Loucy (cell line): ENCODE measurements at regions not wholly inside any gene's neighbourhood (a gene's known extent, or its start where the extent isn't known, plus 50 kb on each side); places are given as distances from the start of the nearest gene placed in this dataset.

ENCODE experiments used
- H2AFZ ChIP-seq: fragments of 200-600 bp; sonication (generic); 2 replicates; pipeline ENCODE4 v1.6.0; 2016; ENCODE audit warnings: antibody characterized with exemption, mild to moderate bottlenecking, low read length, moderate library complexity
- H3F3A ChIP-seq: fragments of 200-600 bp; 2 replicates; pipeline ENCODE4 v1.6.0; 2016; ENCODE audit warnings: antibody characterized with exemption, low read depth, mild to moderate bottlenecking
- H3K27me3 ChIP-seq: fragments of 200-600 bp; sonication (generic); 2 replicates; pipeline ENCODE4 v1.6.1; 2014; ENCODE audit warnings: low read length, mild to moderate bottlenecking; ENCODE audit not compliant: insufficient read depth, poor library complexity, severe bottlenecking
- H3K36me3 ChIP-seq: fragments of 200-600 bp; sonication (generic); 2 replicates; pipeline ENCODE4 v1.6.1; 2016; ENCODE audit warnings: low read length; ENCODE audit not compliant: insufficient read depth
- H3K4me1 ChIP-seq: fragments of 200-600 bp; sonication (generic); 2 replicates; pipeline ENCODE4 v1.5.1; 2014; ENCODE audit warnings: low read length, mild to moderate bottlenecking; ENCODE audit not compliant: insufficient read depth, poor library complexity, severe bottlenecking
- H3K4me2 ChIP-seq: fragments of 200-600 bp; sonication (generic); 2 replicates; pipeline ENCODE4 v1.6.0; 2014; ENCODE audit warnings: antibody characterized with exemption, low read length, low read depth, mild to moderate bottlenecking; ENCODE audit not compliant: poor library complexity, severe bottlenecking
- H3K4me3 ChIP-seq: fragments of 200-600 bp; sonication (generic); 2 replicates; pipeline ENCODE4 v1.5.1; 2014; ENCODE audit warnings: low read length, mild to moderate bottlenecking, mixed read lengths; ENCODE audit not compliant: poor library complexity, severe bottlenecking
- H3K79me2 ChIP-seq: fragments of 200-600 bp; sonication (generic); 2 replicates; pipeline ENCODE4 v1.6.1; 2014; ENCODE audit warnings: low read length; ENCODE audit not compliant: insufficient read depth
- H3K9ac ChIP-seq: fragments of 200-600 bp; sonication (generic); 2 replicates; pipeline ENCODE4 v1.6.0; 2014; ENCODE audit warnings: mild to moderate bottlenecking, low read depth, low read length, moderate library complexity; ENCODE audit not compliant: poor library complexity, severe bottlenecking
- H3K9me2 ChIP-seq: fragments of 200-600 bp; sonication (generic); replicated peaks from 2 replicates; pipeline ENCODE4 v1.6.1; 2016; ENCODE audit warnings: low read depth, low read length, mixed read lengths
- H3K9me3 ChIP-seq: fragments of 200-600 bp; sonication (generic); 2 replicates; pipeline ENCODE4 v1.6.1; 2014; ENCODE audit warnings: mild to moderate bottlenecking, antibody characterized with exemption, low read length, low read depth; ENCODE audit not compliant: insufficient read depth
- H4K20me1 ChIP-seq: fragments of 200-600 bp; sonication (generic); 2 replicates; pipeline ENCODE4 v1.6.0; 2014; ENCODE audit warnings: antibody characterized with exemption, low read length, mild to moderate bottlenecking; ENCODE audit not compliant: insufficient read depth, poor library complexity, severe bottlenecking
- CTCF ChIP-seq: fragments of 200-600 bp; sonication (generic); conservative IDR thresholded peaks from 2 replicates; pipeline ENCODE4 v1.5.1; 2014; ENCODE audit warnings: mild to moderate bottlenecking, antibody characterized with exemption, low read length
- EZH2phosphoT487 ChIP-seq: fragments of 200-600 bp; IDR thresholded peaks from 2 replicates; pipeline ENCODE4 v1.6.1; 2018; ENCODE audit warnings: antibody characterized with exemption, mild to moderate bottlenecking, moderate library complexity, borderline replicate concordance

- Histone ChIP-seq H3K79me2 (no peaks in the 10 kb centered on the region), H3K4me2 (no peak overlapping the region), H3K4me3 (no peak overlapping the region), H3K9me3 (no peaks in the 10 kb centered on the region), H4K20me1 (no peaks in the 10 kb centered on the region), H3F3A (no peaks in the 10 kb centered on the region), H3K4me1 (no peaks in the 10 kb centered on the region), H2AFZ (no peak overlapping the region), H3K9me2 (no peaks in the 10 kb centered on the region), H3K9ac (no peak overlapping the region), H3K27me3 (no peaks in the 10 kb centered on the region), H3K36me3 (no peaks in the 10 kb centered on the region)
- TF ChIP-seq EZH2phosphoT487 (no peak), CTCF (no peak)
These were observed 800.1 kb upstream of the PCDH9 start for GRCh38 chr13:68030152-68030809.

- TF ChIP-seq EZH2phosphoT487 (no peak), CTCF (no peak)
- Histone ChIP-seq H3K4me1 (no peaks in the 10 kb centered on the region), H3K9me3 (no peaks in the 10 kb centered on the region), H2AFZ (no peak overlapping the region), H3F3A (no peaks in the 10 kb centered on the region), H3K36me3 (no peaks in the 10 kb centered on the region), H3K9ac (no peak overlapping the region), H3K79me2 (no peaks in the 10 kb centered on the region), H3K9me2 (no peaks in the 10 kb centered on the region), H3K27me3 (no peaks in the 10 kb centered on the region), H3K4me3 (no peak overlapping the region), H3K4me2 (no peak overlapping the region), H4K20me1 (no peaks in the 10 kb centered on the region)
These were observed 798.6 kb upstream of the PCDH9 start for GRCh38 chr13:68028701-68029100.

GRCh38 chr13:68027306-68027705 is 797.2 kb upstream of the PCDH9 start:
- Histone ChIP-seq H3K36me3 (no peaks in the 10 kb centered on the region), H3K4me1 (no peaks in the 10 kb centered on the region), H4K20me1 (no peaks in the 10 kb centered on the region), H3K79me2 (no peaks in the 10 kb centered on the region), H3F3A (no peaks in the 10 kb centered on the region), H3K9me2 (no peaks in the 10 kb centered on the region), H3K4me2 (no peak overlapping the region), H3K27me3 (no peaks in the 10 kb centered on the region), H3K9me3 (no peaks in the 10 kb centered on the region), H3K4me3 (no peak overlapping the region), H3K9ac (no peak overlapping the region), H2AFZ (no peak overlapping the region)
- TF ChIP-seq CTCF (no peak), EZH2phosphoT487 (no peak)
